ENCODE measurements at regions not wholly inside any gene's neighbourhood (a gene's known extent, or its start where the extent isn't known, plus 50 kb on each side); places are given as distances from the start of the nearest gene placed in this dataset.

GRCh38 chrX:113962343-113962742 is 621.5 kb upstream of the HTR2C start:
- no peaks in the 10 kb centered on the region for H3K9me3 Mint-ChIP-seq
- H3K4me3 Mint-ChIP-seq, result no peak overlapping the region
- no peak for DNase-seq (ENCODE audit: extremely low spot score, unreplicated experiment)
- H3K4me1 Mint-ChIP-seq (ENCODE audit: unreplicated experiment), result peaks cover 5% of the 10 kb centered on the region
- H3K27me3 Mint-ChIP-seq, result no peaks in the 10 kb centered on the region
- no peak overlapping the region for H3K27ac Mint-ChIP-seq
- TF ChIP-seq, protein P1, sequence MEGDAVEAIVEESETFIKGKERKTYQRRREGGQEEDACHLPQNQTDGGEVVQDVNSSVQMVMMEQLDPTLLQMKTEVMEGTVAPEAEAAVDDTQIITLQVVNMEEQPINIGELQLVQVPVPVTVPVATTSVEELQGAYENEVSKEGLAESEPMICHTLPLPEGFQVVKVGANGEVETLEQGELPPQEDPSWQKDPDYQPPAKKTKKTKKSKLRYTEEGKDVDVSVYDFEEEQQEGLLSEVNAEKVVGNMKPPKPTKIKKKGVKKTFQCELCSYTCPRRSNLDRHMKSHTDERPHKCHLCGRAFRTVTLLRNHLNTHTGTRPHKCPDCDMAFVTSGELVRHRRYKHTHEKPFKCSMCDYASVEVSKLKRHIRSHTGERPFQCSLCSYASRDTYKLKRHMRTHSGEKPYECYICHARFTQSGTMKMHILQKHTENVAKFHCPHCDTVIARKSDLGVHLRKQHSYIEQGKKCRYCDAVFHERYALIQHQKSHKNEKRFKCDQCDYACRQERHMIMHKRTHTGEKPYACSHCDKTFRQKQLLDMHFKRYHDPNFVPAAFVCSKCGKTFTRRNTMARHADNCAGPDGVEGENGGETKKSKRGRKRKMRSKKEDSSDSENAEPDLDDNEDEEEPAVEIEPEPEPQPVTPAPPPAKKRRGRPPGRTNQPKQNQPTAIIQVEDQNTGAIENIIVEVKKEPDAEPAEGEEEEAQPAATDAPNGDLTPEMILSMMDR (conservative IDR thresholded peaks at IDR 0.05), result no peak
- H3K36me3 Mint-ChIP-seq, result no peaks in the 10 kb centered on the region

DNA sequence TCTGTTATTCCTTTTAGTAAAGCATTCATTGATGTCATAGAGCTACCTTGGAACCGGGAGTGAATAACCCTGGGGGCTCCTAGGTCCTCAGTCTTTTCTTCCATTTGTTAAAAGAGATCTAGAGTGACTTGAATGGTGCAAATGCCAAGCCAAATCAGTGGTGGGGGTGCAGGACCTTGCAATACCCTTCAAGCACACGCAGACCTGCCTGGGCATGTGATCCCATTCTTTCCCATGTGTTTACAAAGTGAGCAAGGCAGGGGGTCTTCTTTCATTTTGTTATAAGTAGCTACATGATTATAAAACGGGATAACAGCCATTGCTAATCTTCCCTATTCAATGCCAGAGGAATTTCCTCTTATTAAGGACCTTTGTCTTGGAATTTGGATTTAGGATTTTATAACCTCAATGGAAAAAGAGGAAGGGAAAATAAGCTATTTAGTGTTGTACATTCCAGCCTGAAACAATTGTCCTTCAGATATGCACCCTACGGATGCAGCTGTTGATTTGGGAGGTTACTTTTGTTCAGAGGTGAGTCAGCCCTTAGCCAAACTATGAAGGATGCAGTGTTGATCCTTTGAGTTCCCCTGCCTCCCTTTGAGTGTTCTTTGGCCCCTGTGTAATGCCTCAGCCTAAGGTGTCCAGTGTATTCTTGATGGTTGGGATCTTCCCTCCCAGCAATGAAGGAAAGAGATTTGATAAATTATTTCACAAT is 623.8 kb upstream of the HTR2C start:
- TF ChIP-seq, protein P1 (conservative IDR thresholded peaks at IDR 0.05), result no peak
- Mint-ChIP-seq H3K4me1 (ENCODE audit: unreplicated experiment) (peaks cover 2% of the 10 kb centered on the region), H3K27ac (no peak overlapping the region), H3K27me3 (no peaks in the 10 kb centered on the region), H3K36me3 (no peaks in the 10 kb centered on the region), H3K9me3 (no peaks in the 10 kb centered on the region), H3K4me3 (no peak overlapping the region)
- no peak for DNase-seq (ENCODE audit: extremely low spot score, unreplicated experiment)

DNA sequence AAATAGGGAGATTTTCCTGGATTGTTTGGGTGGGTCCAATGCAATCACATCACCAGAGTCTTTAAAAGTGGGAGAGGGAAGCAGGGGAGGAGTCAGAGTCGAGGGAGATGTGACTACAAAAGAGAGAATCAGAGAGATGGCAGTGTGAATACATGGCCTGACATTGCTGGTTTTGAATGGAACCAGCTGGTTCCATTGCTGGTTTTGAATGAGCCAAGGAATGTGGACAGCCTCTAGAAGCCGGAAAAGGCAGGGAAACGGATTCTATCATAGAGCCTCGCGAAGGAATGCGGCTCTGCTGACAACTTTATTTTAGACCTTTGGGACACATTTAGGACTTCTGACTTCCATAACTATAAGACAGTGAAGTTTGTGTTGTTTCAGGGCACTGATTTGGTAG is 627.0 kb upstream of the HTR2C start:
- TF ChIP-seq, protein P1 (conservative IDR thresholded peaks at IDR 0.05), result no peak
- no peaks in the 10 kb centered on the region for H3K36me3 Mint-ChIP-seq

GRCh38 chrX:113954297-113954696 is 629.6 kb upstream of the HTR2C start:
- no peak for DNase-seq (ENCODE audit: extremely low spot score, unreplicated experiment)
- Mint-ChIP-seq H3K27ac (no peak overlapping the region), H3K9me3 (peaks cover 8% of the 10 kb centered on the region), H3K4me3 (no peak overlapping the region), H3K4me1 (ENCODE audit: unreplicated experiment) (no peaks in the 10 kb centered on the region), H3K27me3 (no peaks in the 10 kb centered on the region), H3K36me3 (no peaks in the 10 kb centered on the region)
- TF ChIP-seq, protein P1 (conservative IDR thresholded peaks at IDR 0.05), result no peak

More for the DNA sequence above, 627.0 kb upstream of the HTR2C start:
- no peaks in the 10 kb centered on the region for H3K27me3 Mint-ChIP-seq
- no peak for DNase-seq (ENCODE audit: extremely low spot score, unreplicated experiment)
- H3K9me3 Mint-ChIP-seq, result no peaks in the 10 kb centered on the region
- no peaks in the 10 kb centered on the region for H3K4me1 Mint-ChIP-seq (ENCODE audit: unreplicated experiment)
- no peak overlapping the region for H3K27ac Mint-ChIP-seq
- no peak overlapping the region for H3K4me3 Mint-ChIP-seq

DNA sequence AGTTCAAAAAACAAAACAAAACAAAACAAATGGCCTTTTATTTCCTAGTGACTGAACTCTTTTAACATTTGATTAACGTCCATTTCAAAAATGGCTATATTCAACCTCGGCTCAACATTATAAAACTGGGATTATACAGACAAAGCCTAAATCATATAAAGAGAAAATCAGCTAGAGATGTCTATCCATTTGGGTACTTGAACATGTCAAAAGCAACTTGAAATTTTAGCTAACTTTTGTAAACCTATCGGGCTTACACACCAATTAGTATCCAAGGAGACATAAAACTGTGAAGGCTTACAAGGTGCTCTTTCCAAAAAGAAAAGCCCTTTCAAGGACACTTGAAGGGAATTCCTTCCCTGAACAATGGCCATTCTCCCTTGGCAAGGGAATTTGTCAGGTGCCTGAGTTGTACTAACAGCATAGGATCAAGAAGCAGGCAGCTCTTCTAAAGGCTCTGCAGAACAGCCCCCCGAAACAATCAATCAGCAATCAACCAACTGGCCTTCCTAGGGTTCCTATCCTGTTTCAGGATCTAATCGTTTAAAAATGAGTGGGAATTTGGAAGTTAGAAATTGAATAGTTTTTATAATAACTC is 633.7 kb upstream of the HTR2C start:
- DNase-seq (ENCODE audit: extremely low spot score, unreplicated experiment), result no peak
- H3K27ac Mint-ChIP-seq, result no peak overlapping the region

More for the DNA sequence above, 633.7 kb upstream of the HTR2C start:
- TF ChIP-seq, protein P1 (conservative IDR thresholded peaks at IDR 0.05), result no peak
- no peak overlapping the region for H3K4me3 Mint-ChIP-seq
- H3K36me3 Mint-ChIP-seq, result no peaks in the 10 kb centered on the region
- no peaks in the 10 kb centered on the region for H3K27me3 Mint-ChIP-seq
- H3K4me1 Mint-ChIP-seq (ENCODE audit: unreplicated experiment), result no peaks in the 10 kb centered on the region
- H3K9me3 Mint-ChIP-seq, result peaks cover 10% of the 10 kb centered on the region
